ENCODE measurements at regions not wholly inside any gene's neighbourhood (a gene's known extent, or its start where the extent isn't known, plus 50 kb on each side); places are given as distances from the start of the nearest gene placed in this dataset.

DNA sequence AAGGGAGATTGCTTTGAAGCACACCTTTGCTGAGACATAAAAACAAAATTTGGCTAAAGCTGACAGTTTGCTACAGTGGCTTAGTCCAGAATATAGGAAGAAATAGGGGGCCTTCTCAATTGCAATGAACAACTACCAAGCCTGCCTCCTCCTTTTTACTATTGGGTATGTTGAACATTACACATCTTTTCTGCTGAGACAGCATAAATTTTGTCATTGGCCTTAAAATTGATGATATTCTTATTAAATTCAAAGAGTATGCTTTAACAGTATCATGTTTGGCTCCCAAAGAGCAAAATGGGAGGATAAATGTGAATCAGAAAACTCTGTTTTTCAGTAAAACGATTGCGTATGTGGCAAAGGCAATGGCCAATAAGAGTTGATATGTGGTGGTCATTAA, 721.9 kb upstream of the IGFBP7 start:
- FAIRE-seq: no peak
- Histone ChIP-seq H3K9me3 (replicated peaks; ENCODE audit: control insufficient read depth, insufficient read depth, low read length) (no peaks in the 10 kb centered on the region), H2AFZ (ENCODE audit: control insufficient read depth, low read depth, low read length) (no peak overlapping the region), H3K4me2 (ENCODE audit: control insufficient read depth, insufficient read depth) (no peak overlapping the region), H3K9ac (ENCODE audit: control insufficient read depth, insufficient read depth, low read length) (no peak overlapping the region), H3K79me2 (ENCODE audit: control insufficient read depth, insufficient read depth, low read length) (no peaks in the 10 kb centered on the region), H3K4me3 (no peak overlapping the region), H3K36me3 (ENCODE audit: control insufficient read depth in 2 of 2, insufficient read depth in 2 of 2, low read length in 1 of 2) (no peaks in the 10 kb centered on the region), H4K20me1 (ENCODE audit: control insufficient read depth, insufficient read depth) (no peaks in the 10 kb centered on the region), H3K27me3 (replicated peaks in 1 of 2; ENCODE audit: control insufficient read depth in 2 of 2, insufficient read depth in 2 of 2, low read length in 1 of 2) (no peaks in the 10 kb centered on the region), H3K27ac (ENCODE audit: control insufficient read depth, insufficient read depth) (no peak overlapping the region), H3K4me1 (ENCODE audit: control insufficient read depth, insufficient read depth, low read length) (no peaks in the 10 kb centered on the region)
- ChIA-PET CTCF (no interaction called here), RAD21 (ENCODE audit: unreplicated experiment) (no interaction called here), POLR2A (no interaction called here), SMC1A (ENCODE audit: uncharacterized antibody, unreplicated experiment) (no interaction called here)
- DNase-seq (ENCODE audit: low read depth, low spot score): no peak
- intact Hi-C loops (cut with micrococcal nuclease; ENCODE audit: unreplicated experiment): no loop called here
- BruUV-seq (replicated peaks): no TSS peak
- in situ Hi-C loops (cut with MboI): no loop called here
- 27% methylated on average over 2 of the region's 2 CpGs for WGBS (ENCODE audit: insufficient coverage, insufficient replicate concordance, low lambda C conversion rate, missing lambda C conversion rate)
- ATAC-seq: no peak
- TF ChIP-seq, protein P1, sequence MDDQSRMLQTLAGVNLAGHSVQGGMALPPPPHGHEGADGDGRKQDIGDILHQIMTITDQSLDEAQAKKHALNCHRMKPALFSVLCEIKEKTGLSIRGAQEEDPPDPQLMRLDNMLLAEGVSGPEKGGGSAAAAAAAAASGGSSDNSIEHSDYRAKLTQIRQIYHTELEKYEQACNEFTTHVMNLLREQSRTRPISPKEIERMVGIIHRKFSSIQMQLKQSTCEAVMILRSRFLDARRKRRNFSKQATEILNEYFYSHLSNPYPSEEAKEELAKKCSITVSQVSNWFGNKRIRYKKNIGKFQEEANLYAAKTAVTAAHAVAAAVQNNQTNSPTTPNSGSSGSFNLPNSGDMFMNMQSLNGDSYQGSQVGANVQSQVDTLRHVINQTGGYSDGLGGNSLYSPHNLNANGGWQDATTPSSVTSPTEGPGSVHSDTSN (IDR thresholded peaks at IDR 0.05; ENCODE audit: insufficient replicate concordance, low read depth, low read length): no peak
- TF ChIP-seq, protein P2, sequence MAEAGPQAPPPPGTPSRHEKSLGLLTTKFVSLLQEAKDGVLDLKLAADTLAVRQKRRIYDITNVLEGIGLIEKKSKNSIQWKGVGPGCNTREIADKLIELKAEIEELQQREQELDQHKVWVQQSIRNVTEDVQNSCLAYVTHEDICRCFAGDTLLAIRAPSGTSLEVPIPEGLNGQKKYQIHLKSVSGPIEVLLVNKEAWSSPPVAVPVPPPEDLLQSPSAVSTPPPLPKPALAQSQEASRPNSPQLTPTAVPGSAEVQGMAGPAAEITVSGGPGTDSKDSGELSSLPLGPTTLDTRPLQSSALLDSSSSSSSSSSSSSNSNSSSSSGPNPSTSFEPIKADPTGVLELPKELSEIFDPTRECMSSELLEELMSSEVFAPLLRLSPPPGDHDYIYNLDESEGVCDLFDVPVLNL (IDR thresholded peaks at IDR 0.05; ENCODE audit: low read depth, low read length): no peak
- TF ChIP-seq EGR1 (IDR thresholded peaks at IDR 0.05; ENCODE audit: borderline replicate concordance in 1 of 2, low read depth in 2 of 2, low read length in 2 of 2): no peak
- TF ChIP-seq TBL1XR1 (IDR thresholded peaks at IDR 0.05; ENCODE audit: low read depth, low read length): no peak
- no peak for TF ChIP-seq SUZ12 (IDR thresholded peaks at IDR 0.05; ENCODE audit: unreplicated experiment)
- TF ChIP-seq SUPT20H (IDR thresholded peaks at IDR 0.05; ENCODE audit: borderline replicate concordance, control insufficient read depth, low read depth, low read length): no peak
- TF ChIP-seq STAT3 (IDR thresholded peaks at IDR 0.05; ENCODE audit: low read depth, low read length): no peak
- no peak for TF ChIP-seq SMAD5 (IDR thresholded peaks at IDR 0.05; ENCODE audit: low read depth)
- no peak for TF ChIP-seq NR2C1 (IDR thresholded peaks at IDR 0.05)
- TF ChIP-seq, protein P3, sequence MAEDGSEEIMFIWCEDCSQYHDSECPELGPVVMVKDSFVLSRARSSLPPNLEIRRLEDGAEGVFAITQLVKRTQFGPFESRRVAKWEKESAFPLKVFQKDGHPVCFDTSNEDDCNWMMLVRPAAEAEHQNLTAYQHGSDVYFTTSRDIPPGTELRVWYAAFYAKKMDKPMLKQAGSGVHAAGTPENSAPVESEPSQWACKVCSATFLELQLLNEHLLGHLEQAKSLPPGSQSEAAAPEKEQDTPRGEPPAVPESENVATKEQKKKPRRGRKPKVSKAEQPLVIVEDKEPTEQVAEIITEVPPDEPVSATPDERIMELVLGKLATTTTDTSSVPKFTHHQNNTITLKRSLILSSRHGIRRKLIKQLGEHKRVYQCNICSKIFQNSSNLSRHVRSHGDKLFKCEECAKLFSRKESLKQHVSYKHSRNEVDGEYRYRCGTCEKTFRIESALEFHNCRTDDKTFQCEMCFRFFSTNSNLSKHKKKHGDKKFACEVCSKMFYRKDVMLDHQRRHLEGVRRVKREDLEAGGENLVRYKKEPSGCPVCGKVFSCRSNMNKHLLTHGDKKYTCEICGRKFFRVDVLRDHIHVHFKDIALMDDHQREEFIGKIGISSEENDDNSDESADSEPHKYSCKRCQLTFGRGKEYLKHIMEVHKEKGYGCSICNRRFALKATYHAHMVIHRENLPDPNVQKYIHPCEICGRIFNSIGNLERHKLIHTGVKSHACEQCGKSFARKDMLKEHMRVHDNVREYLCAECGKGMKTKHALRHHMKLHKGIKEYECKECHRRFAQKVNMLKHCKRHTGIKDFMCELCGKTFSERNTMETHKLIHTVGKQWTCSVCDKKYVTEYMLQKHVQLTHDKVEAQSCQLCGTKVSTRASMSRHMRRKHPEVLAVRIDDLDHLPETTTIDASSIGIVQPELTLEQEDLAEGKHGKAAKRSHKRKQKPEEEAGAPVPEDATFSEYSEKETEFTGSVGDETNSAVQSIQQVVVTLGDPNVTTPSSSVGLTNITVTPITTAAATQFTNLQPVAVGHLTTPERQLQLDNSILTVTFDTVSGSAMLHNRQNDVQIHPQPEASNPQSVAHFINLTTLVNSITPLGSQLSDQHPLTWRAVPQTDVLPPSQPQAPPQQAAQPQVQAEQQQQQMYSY (CRISPR knock-in tag; IDR thresholded peaks at IDR 0.05): no peak
- no peak for TF ChIP-seq TAF1 (IDR thresholded peaks at IDR 0.05; ENCODE audit: borderline replicate concordance, low read depth, low read length)
- no peak for TF ChIP-seq MYC (IDR thresholded peaks at IDR 0.05; ENCODE audit: insufficient read depth, insufficient read length, insufficient replicate concordance, low read length, severe bottlenecking)
- TF ChIP-seq, protein P4, sequence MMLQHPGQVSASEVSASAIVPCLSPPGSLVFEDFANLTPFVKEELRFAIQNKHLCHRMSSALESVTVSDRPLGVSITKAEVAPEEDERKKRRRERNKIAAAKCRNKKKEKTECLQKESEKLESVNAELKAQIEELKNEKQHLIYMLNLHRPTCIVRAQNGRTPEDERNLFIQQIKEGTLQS (IDR thresholded peaks at IDR 0.05; ENCODE audit: borderline replicate concordance, extremely low read depth, low read depth, low read length): no peak
- no peak for TF ChIP-seq FOS (IDR thresholded peaks at IDR 0.05; ENCODE audit: borderline replicate concordance, extremely low read depth, insufficient read length)
- TF ChIP-seq PAX8 (IDR thresholded peaks at IDR 0.05): no peak
- TF ChIP-seq SP1 (IDR thresholded peaks at IDR 0.05; ENCODE audit: low read depth, low read length): no peak
- TF ChIP-seq RAD21 (IDR thresholded peaks at IDR 0.05; ENCODE audit: insufficient read depth, low read depth, low read length): no peak
- no peak for TF ChIP-seq ZNF207 (IDR thresholded peaks at IDR 0.05; ENCODE audit: borderline replicate concordance)
- no peak for TF ChIP-seq BACH1 (IDR thresholded peaks at IDR 0.05; ENCODE audit: borderline replicate concordance)

Measured in GM12878 (cell line).